ENCODE measurements at regions not wholly inside any gene's neighbourhood (a gene's known extent, or its start where the extent isn't known, plus 50 kb on each side); places are given as distances from the start of the nearest gene placed in this dataset.

DNA sequence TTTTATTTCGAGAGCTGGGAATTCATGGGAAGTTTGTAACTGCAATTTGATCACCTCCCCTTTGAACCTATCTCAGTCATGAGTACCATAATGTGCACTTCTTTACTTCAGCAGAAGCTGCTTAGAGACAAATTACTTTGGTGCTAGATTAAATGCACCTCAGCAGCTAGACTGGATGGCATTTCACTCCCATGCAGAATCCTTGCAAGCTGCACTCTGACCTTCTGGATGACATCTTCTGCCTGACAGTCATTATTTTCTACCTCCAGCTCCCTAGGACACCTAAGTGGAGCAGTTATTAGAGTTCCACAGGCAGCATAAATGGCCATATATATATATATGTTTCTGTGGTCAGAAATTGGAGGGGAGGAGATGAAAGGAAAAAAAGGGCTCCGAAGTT, 366.0 kb upstream of the TMPRSS15 start:
- H3K36me3 ChIP-seq (ENCODE audit: control insufficient read depth, insufficient read depth, low read length) = no peaks in the 10 kb centered on the region
- no peak for DNase-seq (ENCODE audit: extremely low read depth, insufficient read length)
- TF ChIP-seq CTCF (IDR thresholded peaks at IDR 0.05; ENCODE audit: insufficient read depth, low read length, poor library complexity, severe bottlenecking) = no peak
- no peak overlapping the region for H3K4me3 ChIP-seq (replicated peaks; ENCODE audit: low read depth, low read length)
- no peaks in the 10 kb centered on the region for H3K27me3 ChIP-seq (replicated peaks; ENCODE audit: control insufficient read depth, insufficient read depth, low read length)

GRCh38 chr21:18771845-18772380, 368.3 kb upstream of the TMPRSS15 start:
- Histone ChIP-seq H3K36me3 (ENCODE audit: control insufficient read depth, insufficient read depth, low read length) (no peaks in the 10 kb centered on the region), H3K27me3 (replicated peaks; ENCODE audit: control insufficient read depth, insufficient read depth, low read length) (no peaks in the 10 kb centered on the region), H3K4me3 (replicated peaks; ENCODE audit: low read depth, low read length) (no peak overlapping the region)
- DNase-seq (ENCODE audit: extremely low read depth, insufficient read length) = no peak
- TF ChIP-seq CTCF (IDR thresholded peaks at IDR 0.05; ENCODE audit: insufficient read depth, low read length, poor library complexity, severe bottlenecking) = no peak

DNA sequence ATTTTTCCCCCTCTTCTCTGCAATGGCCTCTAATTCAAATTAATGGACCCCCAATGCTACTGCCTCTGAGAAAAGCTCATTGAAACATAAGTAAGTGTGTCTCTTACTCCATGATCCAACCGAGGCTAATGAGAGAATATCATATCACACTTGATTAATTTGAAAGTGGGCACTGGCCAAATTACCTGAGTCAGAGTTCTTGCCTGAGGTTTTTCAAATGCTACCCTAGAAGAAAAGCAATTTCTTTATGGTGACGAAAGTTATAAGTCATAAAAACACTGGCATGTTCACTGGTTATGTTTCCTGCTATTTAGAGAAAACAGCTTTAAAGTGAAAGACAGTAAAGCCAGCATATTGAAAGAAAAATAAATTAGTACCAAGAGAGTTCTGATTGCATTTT, 368.8 kb upstream of the TMPRSS15 start:
- no peak for TF ChIP-seq CTCF (IDR thresholded peaks at IDR 0.05; ENCODE audit: insufficient read depth, low read length, poor library complexity, severe bottlenecking)
- Histone ChIP-seq H3K27me3 (replicated peaks; ENCODE audit: control insufficient read depth, insufficient read depth, low read length) (no peaks in the 10 kb centered on the region), H3K36me3 (ENCODE audit: control insufficient read depth, insufficient read depth, low read length) (no peaks in the 10 kb centered on the region), H3K4me3 (replicated peaks; ENCODE audit: low read depth, low read length) (no peak overlapping the region)
- DNase-seq (ENCODE audit: extremely low read depth, insufficient read length) = no peak

- no peak for DNase-seq (ENCODE audit: extremely low read depth, insufficient read length)
- no peak overlapping the region for H3K4me3 ChIP-seq (replicated peaks; ENCODE audit: low read depth, low read length)
Observed at GRCh38 chr21:18772897-18773296, 369.3 kb upstream of the TMPRSS15 start.

GRCh38 chr21:18776936-18777335, 373.4 kb upstream of the TMPRSS15 start:
- Histone ChIP-seq H3K4me3 (replicated peaks; ENCODE audit: low read depth, low read length) (no peak overlapping the region), H3K27me3 (replicated peaks; ENCODE audit: control insufficient read depth, insufficient read depth, low read length) (no peaks in the 10 kb centered on the region), H3K36me3 (ENCODE audit: control insufficient read depth, insufficient read depth, low read length) (no peaks in the 10 kb centered on the region)
- TF ChIP-seq CTCF (IDR thresholded peaks at IDR 0.05; ENCODE audit: insufficient read depth, low read length, poor library complexity, severe bottlenecking) = no peak
- no peak for DNase-seq (ENCODE audit: extremely low read depth, insufficient read length)

More at GRCh38 chr21:18772897-18773296, 369.3 kb upstream of the TMPRSS15 start:
- Histone ChIP-seq H3K36me3 (ENCODE audit: control insufficient read depth, insufficient read depth, low read length) (no peaks in the 10 kb centered on the region), H3K27me3 (replicated peaks; ENCODE audit: control insufficient read depth, insufficient read depth, low read length) (no peaks in the 10 kb centered on the region)
- no peak for TF ChIP-seq CTCF (IDR thresholded peaks at IDR 0.05; ENCODE audit: insufficient read depth, low read length, poor library complexity, severe bottlenecking)

GRCh38 chr21:18782721-18783120, 379.1 kb upstream of the TMPRSS15 start:
- H3K4me3 ChIP-seq (replicated peaks; ENCODE audit: low read depth, low read length) = no peak overlapping the region
- H3K36me3 ChIP-seq (ENCODE audit: control insufficient read depth, insufficient read depth, low read length) = no peaks in the 10 kb centered on the region
- no peak for TF ChIP-seq CTCF (IDR thresholded peaks at IDR 0.05; ENCODE audit: insufficient read depth, low read length, poor library complexity, severe bottlenecking)
- no peak for DNase-seq (ENCODE audit: extremely low read depth, insufficient read length)
- no peaks in the 10 kb centered on the region for H3K27me3 ChIP-seq (replicated peaks; ENCODE audit: control insufficient read depth, insufficient read depth, low read length)

All from GM06990 (cell line).